SK-N-SH (cell line): ENCODE measurements at regions not wholly inside any gene's neighbourhood (a gene's known extent, or its start where the extent isn't known, plus 50 kb on each side); places are given as distances from the start of the nearest gene placed in this dataset.

Experiments used
- CTCF ChIP-seq: fragments of 200-600 bp; sonication (generic); IDR thresholded peaks from 2 replicates; pipeline ENCODE4 v1.6.1; 2017; ENCODE audit warnings: antibody characterized with exemption, mild to moderate bottlenecking, moderate library complexity
- EZH2phosphoT487 ChIP-seq: fragments of 200-600 bp; sonication (generic); IDR thresholded peaks from 2 replicates; pipeline ENCODE4 v1.6.1; 2017; ENCODE audit warnings: low read depth, mixed run types, mild to moderate bottlenecking, antibody characterized with exemption, moderate library complexity, borderline replicate concordance
- MAX ChIP-seq: IDR thresholded peaks from 2 replicates; pipeline ENCODE4 v1.4.0; 2012; ENCODE audit warnings: low read depth
- POLR2AphosphoS5 ChIP-seq: IDR thresholded peaks from 2 replicates; pipeline ENCODE4 v1.6.1; 2012; ENCODE audit warnings: low read depth, low read length
- USF2 ChIP-seq: fragments of 150-350 bp; IDR thresholded peaks from 2 replicates; pipeline ENCODE4 v1.6.1; 2017; ENCODE audit warnings: antibody characterized with exemption, low read length, low read depth, borderline replicate concordance

- TF ChIP-seq CTCF (no peak), USF2 (no peak), MAX (no peak), EZH2phosphoT487 (no peak), POLR2AphosphoS5 (no peak)
Measured at GRCh38 chr16:86343796-86344585, 166.3 kb upstream of the FOXF1 start.
